ENCODE measurements at regions not wholly inside any gene's neighbourhood (a gene's known extent, or its start where the extent isn't known, plus 50 kb on each side); places are given as distances from the start of the nearest gene placed in this dataset.

DNA sequence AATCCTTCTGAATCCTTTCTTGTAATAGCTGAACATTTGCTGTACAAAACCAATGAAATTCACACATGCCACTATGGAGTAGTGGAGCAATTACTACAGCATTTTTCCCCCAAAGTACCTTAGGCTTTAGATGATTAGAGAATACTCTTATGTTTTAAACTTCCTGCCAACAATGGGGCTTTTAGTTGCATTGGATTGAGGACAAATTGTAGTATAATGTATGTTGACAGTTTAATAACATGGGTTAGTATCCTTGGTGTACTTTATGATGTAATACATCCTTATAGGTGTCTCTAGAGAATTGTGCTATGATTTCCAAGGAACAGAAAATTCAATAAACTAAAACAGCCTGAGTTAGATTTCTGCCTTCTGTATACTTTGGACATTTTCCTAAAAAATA is 422.7 kb upstream of the GRAMD2B start:
- Histone ChIP-seq H3K4me3 (no peak overlapping the region), H3K4me1 (peaks cover 0 to 33% (median 8%) of the 10 kb centered on the region in 4 donors), H3K27ac (no peak overlapping the region), H3K9me3 (no peaks in the 10 kb centered on the region), H3K27me3 (no peaks in the 10 kb centered on the region), H3K36me3 (no peaks in the 10 kb centered on the region)
- TF ChIP-seq, protein P1, sequence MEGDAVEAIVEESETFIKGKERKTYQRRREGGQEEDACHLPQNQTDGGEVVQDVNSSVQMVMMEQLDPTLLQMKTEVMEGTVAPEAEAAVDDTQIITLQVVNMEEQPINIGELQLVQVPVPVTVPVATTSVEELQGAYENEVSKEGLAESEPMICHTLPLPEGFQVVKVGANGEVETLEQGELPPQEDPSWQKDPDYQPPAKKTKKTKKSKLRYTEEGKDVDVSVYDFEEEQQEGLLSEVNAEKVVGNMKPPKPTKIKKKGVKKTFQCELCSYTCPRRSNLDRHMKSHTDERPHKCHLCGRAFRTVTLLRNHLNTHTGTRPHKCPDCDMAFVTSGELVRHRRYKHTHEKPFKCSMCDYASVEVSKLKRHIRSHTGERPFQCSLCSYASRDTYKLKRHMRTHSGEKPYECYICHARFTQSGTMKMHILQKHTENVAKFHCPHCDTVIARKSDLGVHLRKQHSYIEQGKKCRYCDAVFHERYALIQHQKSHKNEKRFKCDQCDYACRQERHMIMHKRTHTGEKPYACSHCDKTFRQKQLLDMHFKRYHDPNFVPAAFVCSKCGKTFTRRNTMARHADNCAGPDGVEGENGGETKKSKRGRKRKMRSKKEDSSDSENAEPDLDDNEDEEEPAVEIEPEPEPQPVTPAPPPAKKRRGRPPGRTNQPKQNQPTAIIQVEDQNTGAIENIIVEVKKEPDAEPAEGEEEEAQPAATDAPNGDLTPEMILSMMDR (IDR thresholded peaks at IDR 0.05), result no peak
- TF ChIP-seq POLR2A (IDR thresholded peaks at IDR 0.05) (no peak), EP300 (IDR thresholded peaks at IDR 0.05) (no peak)
- no peak for DNase-seq (ENCODE audit: low spot score in 2 of 2)

DNA sequence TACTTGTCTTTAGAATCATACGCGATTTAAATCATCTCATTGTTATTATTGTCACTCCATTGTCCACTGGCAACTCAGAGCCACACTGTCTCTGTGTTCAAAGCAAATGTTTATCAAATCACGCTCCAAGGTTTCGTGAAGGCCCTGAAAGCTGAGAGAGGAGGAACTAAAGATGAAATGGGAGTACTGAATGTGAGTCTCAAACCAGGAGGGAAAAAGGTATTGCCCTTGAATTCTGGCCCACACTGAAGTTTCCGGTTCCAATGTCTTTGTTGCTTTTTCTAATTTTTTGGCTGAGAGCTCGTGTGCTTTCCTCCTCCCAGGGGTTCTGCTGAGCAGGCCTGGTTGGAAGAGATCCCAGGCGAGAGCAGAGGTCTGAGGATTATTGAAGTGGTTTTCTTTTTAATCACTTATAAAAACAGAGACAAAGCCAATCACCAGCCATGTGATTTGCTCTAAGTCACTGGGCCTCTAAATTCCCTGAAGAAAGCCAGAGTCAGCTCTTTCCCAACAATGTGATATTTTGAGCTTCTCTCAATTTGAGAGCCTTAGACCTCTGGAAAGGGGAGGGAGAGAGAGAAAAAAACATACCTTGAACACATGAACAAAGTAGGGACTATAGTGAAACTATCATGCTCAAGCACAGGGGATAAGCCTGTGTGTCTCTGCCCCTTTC is 420.8 kb upstream of the GRAMD2B start:
- TF ChIP-seq, protein P1 (IDR thresholded peaks at IDR 0.05), result no peak
- peak; percentile 13 to 77 for TF ChIP-seq EP300 (IDR thresholded peaks at IDR 0.05)
- no peaks in the 10 kb centered on the region for H3K36me3 ChIP-seq
- no peaks in the 10 kb centered on the region for H3K9me3 ChIP-seq
- H3K4me1 ChIP-seq, result peaks cover 0 to 33% (median 8%) of the 10 kb centered on the region in 4 donors
- 20 to 30% methylated on average over 7 of the region's 7 CpGs for WGBS, 2 donors
- H3K27me3 ChIP-seq, result no peaks in the 10 kb centered on the region
- no peak overlapping the region for H3K4me3 ChIP-seq
- DNase-seq (ENCODE audit: low spot score in 2 of 2), result peak; percentile 43 to 78
- H3K27ac ChIP-seq, result peak overlapping the region in 2 of 4 donors; percentile 58 to 66

DNA sequence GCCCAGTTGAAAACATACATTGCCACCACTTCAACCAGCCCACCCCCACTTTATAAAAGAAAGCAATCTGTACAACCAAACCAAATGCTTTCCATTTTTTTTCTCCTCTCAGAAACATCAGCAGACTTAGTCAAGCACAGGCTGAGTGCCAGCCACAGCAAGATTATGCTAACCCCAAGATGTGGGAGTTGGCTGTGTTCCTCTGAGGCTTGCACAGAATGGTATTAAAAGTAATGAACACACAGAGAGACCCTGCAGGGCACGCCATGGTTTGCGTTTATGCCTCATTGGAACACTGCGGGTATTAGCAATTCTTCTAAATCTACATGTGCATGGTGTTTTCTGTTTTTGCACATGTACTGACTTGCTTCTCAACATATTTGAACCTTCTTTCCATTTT is 419.9 kb upstream of the GRAMD2B start:
- Histone ChIP-seq H3K27ac (peak overlapping the region in 2 of 4 donors; percentile 58 to 66), H3K36me3 (no peaks in the 10 kb centered on the region), H3K27me3 (no peaks in the 10 kb centered on the region), H3K9me3 (no peaks in the 10 kb centered on the region), H3K4me1 (peaks cover 0 to 33% (median 8%) of the 10 kb centered on the region in 4 donors), H3K4me3 (no peak overlapping the region)
- WGBS, 2 donors, result 22 to 26% methylated on average over 3 of the region's 3 CpGs
- TF ChIP-seq, protein P1 (IDR thresholded peaks at IDR 0.05), result no peak
- TF ChIP-seq EP300 (IDR thresholded peaks at IDR 0.05), result no peak
- no peak for TF ChIP-seq POLR2A (IDR thresholded peaks at IDR 0.05)
- DNase-seq (ENCODE audit: low spot score in 2 of 2), result peak in 1 of 2 donors; percentile 12

DNA sequence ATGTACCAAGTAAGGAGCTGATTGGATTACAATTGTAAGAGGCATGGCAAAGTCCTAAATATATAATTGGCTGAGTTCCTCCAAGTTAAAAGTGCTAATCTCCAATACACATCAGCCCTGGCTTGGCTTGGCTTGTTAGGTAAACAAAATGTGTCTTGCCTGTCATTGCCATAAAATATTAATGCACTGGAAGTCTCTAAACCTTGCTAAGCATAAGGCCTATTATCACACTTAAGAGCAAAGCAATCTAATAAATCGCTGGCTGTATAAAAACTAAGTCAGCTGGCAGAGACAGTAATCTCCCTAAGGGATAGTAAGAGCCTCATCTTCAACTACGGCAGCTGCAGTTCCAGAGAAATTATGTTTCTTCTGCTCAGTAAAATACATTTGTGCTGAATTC is 418.6 kb upstream of the GRAMD2B start:
- no peak overlapping the region for H3K27ac ChIP-seq
- no peaks in the 10 kb centered on the region for H3K27me3 ChIP-seq
- no peaks in the 10 kb centered on the region for H3K9me3 ChIP-seq
- TF ChIP-seq, protein P1 (IDR thresholded peaks at IDR 0.05), result no peak
- TF ChIP-seq POLR2A (IDR thresholded peaks at IDR 0.05) (no peak), EP300 (IDR thresholded peaks at IDR 0.05) (no peak)
- H3K36me3 ChIP-seq, result no peaks in the 10 kb centered on the region
- peaks cover 0 to 33% (median 8%) of the 10 kb centered on the region in 4 donors for H3K4me1 ChIP-seq
- 49 to 63% methylated on average over 2 of the region's 2 CpGs for WGBS, 2 donors
- no peak overlapping the region for H3K4me3 ChIP-seq
- no peak for DNase-seq (ENCODE audit: low spot score in 2 of 2)

DNA sequence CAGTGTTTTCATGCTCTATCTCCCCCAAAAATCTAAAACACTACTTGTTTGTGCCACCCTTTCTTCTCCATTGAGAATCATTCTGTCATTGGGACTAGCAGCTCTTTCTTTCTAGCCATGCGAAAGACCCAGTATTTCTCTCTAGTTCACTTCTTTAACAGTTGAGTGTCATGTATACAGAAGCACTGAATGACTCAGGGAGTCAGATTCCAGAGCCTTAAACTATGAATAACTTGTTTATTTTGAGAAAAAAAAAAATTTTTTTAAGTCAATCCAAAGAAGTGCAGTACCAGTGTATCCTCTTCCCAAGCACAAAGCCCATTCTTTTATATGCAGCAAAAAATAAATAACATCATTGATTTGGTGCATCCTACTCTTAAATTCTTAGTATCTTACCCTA is 415.4 kb upstream of the GRAMD2B start:
- Histone ChIP-seq H3K27ac (no peak overlapping the region), H3K9me3 (no peaks in the 10 kb centered on the region), H3K27me3 (no peaks in the 10 kb centered on the region), H3K36me3 (no peaks in the 10 kb centered on the region), H3K4me3 (no peak overlapping the region), H3K4me1 (peaks cover 0 to 18% (median 5%) of the 10 kb centered on the region in 4 donors)
- no peak for DNase-seq (ENCODE audit: low spot score in 2 of 2)
- TF ChIP-seq, protein P1 (IDR thresholded peaks at IDR 0.05), result no peak
- TF ChIP-seq POLR2A (IDR thresholded peaks at IDR 0.05) (no peak), EP300 (IDR thresholded peaks at IDR 0.05) (no peak)
- WGBS, 2 donors, result 93 to 100% methylated on average over 1 of the region's 1 CpG

Data from tibial nerve (tissue), 4 donors.